ENCODE measurements at regions not wholly inside any gene's neighbourhood (a gene's known extent, or its start where the extent isn't known, plus 50 kb on each side); places are given as distances from the start of the nearest gene placed in this dataset.

DNA sequence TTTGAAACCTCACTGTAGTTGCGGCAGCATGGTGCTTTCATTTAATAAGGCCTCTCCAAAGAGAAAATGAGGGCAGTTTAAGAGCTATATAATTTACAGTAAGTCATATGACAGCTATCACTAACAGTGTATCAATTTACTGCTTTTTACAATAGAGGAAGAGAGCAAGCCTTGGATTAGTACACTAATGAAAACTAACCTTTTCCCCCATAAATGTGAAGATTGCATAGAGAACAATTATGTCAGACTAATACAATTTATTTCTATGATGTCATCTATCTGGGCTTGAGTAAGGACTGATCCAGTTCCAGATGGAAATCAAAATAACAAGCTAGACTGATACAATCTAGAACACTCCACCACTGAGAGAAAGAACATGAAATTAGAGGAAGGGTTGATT is 78.1 kb upstream of the FAM83B start:
- TF ChIP-seq POLR2A (IDR thresholded peaks at IDR 0.05; ENCODE audit: low read length) = no peak
- no peak for TF ChIP-seq GATA1 (IDR thresholded peaks at IDR 0.05; ENCODE audit: low read depth, low read length)

All from erythroblast (primary cell).